ENCODE measurements at regions not wholly inside any gene's neighbourhood (a gene's known extent, or its start where the extent isn't known, plus 50 kb on each side); places are given as distances from the start of the nearest gene placed in this dataset.
A peak's percentile ranks its signal among the peaks of the same experiment; 100 is the strongest.

DNA sequence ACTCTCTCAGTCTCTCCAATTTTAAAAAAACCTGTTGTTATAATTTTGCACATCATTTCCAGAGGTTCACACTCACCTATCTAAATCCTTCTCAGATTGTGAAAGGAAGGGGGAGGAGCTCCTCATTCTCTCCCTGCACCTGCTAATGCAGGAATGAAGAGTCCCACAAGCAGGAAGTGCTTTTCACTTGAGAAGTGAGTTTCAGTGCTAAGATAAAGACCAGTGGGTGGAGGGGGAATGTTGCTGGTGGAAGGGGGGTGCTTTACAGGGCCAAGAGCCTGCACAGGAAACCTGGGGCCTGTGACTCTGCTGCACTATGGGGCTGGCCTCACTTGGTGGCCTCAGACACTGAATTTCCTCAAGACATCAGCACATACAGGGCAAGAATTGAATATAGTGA is 176.4 kb downstream of the PTPN20 start:
- Histone ChIP-seq H3K4me2 (ENCODE audit: low read depth, low read length, poor library complexity, severe bottlenecking) (peak overlapping the region; percentile 46), H3K9ac (ENCODE audit: low read depth, low read length, poor library complexity, severe bottlenecking) (peak overlapping the region; percentile 58)

DNA sequence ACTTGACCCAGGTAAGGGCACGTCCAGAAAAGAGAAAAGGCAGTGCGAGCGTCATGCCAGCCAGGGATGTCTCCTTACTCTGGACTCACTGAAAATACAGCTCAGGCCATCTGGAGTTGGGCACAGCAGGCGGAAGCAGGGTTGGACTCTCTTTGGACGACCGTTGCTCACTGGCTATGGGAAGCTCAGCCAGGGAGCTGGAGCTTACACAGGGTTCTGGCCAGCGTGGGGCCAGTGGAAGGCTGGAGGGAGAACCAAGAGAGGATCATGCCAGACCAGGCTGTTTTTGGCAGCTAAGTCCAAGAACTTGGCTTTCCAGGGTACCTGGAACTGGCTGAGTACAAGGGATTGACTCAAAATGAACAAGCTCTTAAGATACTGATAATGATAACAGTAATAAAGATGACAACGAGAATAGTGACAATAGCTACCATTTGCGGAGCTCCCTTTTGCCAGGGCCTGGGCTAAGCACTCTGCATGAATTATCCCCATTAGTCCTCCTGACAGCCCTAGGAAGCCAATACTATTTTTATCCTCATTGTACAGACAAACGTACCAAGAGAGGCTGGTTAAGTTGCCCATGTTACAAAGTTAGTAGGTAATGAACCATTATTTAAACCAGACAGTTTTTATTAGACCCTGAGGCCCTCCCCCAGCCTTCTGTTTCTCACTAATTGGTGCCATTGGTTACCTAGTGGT is 177.6 kb downstream of the PTPN20 start:
- H3F3A ChIP-seq (ENCODE audit: low read depth): peaks cover 3% of the 10 kb centered on the region; the same call in 1 of the 2 replicates
- no peaks in the 10 kb centered on the region for H3K36me3 ChIP-seq (ENCODE audit: insufficient read depth, low read length)
- no peaks in the 10 kb centered on the region for H3K9me3 ChIP-seq (ENCODE audit: insufficient read depth, low read depth, low read length)
- no peaks in the 10 kb centered on the region for H4K20me1 ChIP-seq (ENCODE audit: insufficient read depth, low read length, poor library complexity, severe bottlenecking)
- no peak overlapping the region for H3K4me3 ChIP-seq (ENCODE audit: low read length, poor library complexity, severe bottlenecking)
- peaks cover 25% of the 10 kb centered on the region for H3K4me1 ChIP-seq (ENCODE audit: insufficient read depth, low read length, poor library complexity, severe bottlenecking)
- TF ChIP-seq EZH2phosphoT487 (IDR thresholded peaks at IDR 0.05; ENCODE audit: borderline replicate concordance): no peak
- H3K27me3 ChIP-seq (ENCODE audit: insufficient read depth, low read length, poor library complexity, severe bottlenecking): no peaks in the 10 kb centered on the region
- no peaks in the 10 kb centered on the region for H3K79me2 ChIP-seq (ENCODE audit: insufficient read depth, low read length)
- peak overlapping the region; percentile 46 for H3K4me2 ChIP-seq (ENCODE audit: low read depth, low read length, poor library complexity, severe bottlenecking)
- peak overlapping the region; percentile 58 for H3K9ac ChIP-seq (ENCODE audit: low read depth, low read length, poor library complexity, severe bottlenecking)
- no peak overlapping the region for H2AFZ ChIP-seq (ENCODE audit: low read length)
- no peaks in the 10 kb centered on the region for H3K9me2 ChIP-seq (replicated peaks; ENCODE audit: low read depth, low read length)

More for the DNA sequence above, 176.4 kb downstream of the PTPN20 start:
- H2AFZ ChIP-seq (ENCODE audit: low read length): peak overlapping the region; percentile 26; the same call in 1 of the 2 replicates
- H3K36me3 ChIP-seq (ENCODE audit: insufficient read depth, low read length): no peaks in the 10 kb centered on the region
- TF ChIP-seq, protein P1, sequence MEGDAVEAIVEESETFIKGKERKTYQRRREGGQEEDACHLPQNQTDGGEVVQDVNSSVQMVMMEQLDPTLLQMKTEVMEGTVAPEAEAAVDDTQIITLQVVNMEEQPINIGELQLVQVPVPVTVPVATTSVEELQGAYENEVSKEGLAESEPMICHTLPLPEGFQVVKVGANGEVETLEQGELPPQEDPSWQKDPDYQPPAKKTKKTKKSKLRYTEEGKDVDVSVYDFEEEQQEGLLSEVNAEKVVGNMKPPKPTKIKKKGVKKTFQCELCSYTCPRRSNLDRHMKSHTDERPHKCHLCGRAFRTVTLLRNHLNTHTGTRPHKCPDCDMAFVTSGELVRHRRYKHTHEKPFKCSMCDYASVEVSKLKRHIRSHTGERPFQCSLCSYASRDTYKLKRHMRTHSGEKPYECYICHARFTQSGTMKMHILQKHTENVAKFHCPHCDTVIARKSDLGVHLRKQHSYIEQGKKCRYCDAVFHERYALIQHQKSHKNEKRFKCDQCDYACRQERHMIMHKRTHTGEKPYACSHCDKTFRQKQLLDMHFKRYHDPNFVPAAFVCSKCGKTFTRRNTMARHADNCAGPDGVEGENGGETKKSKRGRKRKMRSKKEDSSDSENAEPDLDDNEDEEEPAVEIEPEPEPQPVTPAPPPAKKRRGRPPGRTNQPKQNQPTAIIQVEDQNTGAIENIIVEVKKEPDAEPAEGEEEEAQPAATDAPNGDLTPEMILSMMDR (conservative IDR thresholded peaks at IDR 0.05; ENCODE audit: low read length): no peak
- no peak for TF ChIP-seq EZH2phosphoT487 (IDR thresholded peaks at IDR 0.05; ENCODE audit: borderline replicate concordance)
- H3K4me1 ChIP-seq (ENCODE audit: insufficient read depth, low read length, poor library complexity, severe bottlenecking): peaks cover 22% of the 10 kb centered on the region
- no peaks in the 10 kb centered on the region for H3K9me2 ChIP-seq (replicated peaks; ENCODE audit: low read depth, low read length)
- no peaks in the 10 kb centered on the region for H3K27me3 ChIP-seq (ENCODE audit: insufficient read depth, low read length, poor library complexity, severe bottlenecking)
- H3K9me3 ChIP-seq (ENCODE audit: insufficient read depth, low read depth, low read length): no peaks in the 10 kb centered on the region
- H4K20me1 ChIP-seq (ENCODE audit: insufficient read depth, low read length, poor library complexity, severe bottlenecking): no peaks in the 10 kb centered on the region
- H3F3A ChIP-seq (ENCODE audit: low read depth): peaks cover 3% of the 10 kb centered on the region; the same call in 1 of the 2 replicates
- H3K79me2 ChIP-seq (ENCODE audit: insufficient read depth, low read length): no peaks in the 10 kb centered on the region
- no peak overlapping the region for H3K4me3 ChIP-seq (ENCODE audit: low read length, poor library complexity, severe bottlenecking)

DNA sequence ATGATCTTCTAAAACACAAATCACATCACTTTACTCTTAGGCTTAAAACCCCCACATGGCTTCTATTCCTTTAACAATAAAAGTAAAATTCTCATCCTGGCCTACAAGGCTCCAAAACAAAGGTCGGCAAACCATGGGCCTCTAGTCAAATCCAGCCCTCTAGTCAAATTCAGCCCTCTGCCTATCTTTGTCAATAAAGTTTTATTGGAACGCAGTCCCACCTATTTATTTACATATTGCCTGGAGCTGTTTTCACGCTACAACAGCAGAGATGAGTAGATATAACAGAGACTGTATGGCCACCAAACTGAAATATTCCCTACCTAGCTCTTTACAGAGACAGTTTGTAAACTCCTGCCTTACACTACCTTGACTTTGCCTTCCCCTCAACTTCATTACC is 178.8 kb downstream of the PTPN20 start:
- no peaks in the 10 kb centered on the region for H3K27me3 ChIP-seq (ENCODE audit: insufficient read depth, low read length, poor library complexity, severe bottlenecking)
- H3K4me2 ChIP-seq (ENCODE audit: low read depth, low read length, poor library complexity, severe bottlenecking): no peak overlapping the region
- no peak overlapping the region for H3K9ac ChIP-seq (ENCODE audit: low read depth, low read length, poor library complexity, severe bottlenecking)
- no peaks in the 10 kb centered on the region for H3K9me3 ChIP-seq (ENCODE audit: insufficient read depth, low read depth, low read length)
- no peak for TF ChIP-seq EZH2phosphoT487 (IDR thresholded peaks at IDR 0.05; ENCODE audit: borderline replicate concordance)
- TF ChIP-seq, protein P1 (conservative IDR thresholded peaks at IDR 0.05; ENCODE audit: low read length): no peak
- H3K9me2 ChIP-seq (replicated peaks; ENCODE audit: low read depth, low read length): no peaks in the 10 kb centered on the region
- no peak overlapping the region for H3K4me3 ChIP-seq (ENCODE audit: low read length, poor library complexity, severe bottlenecking)
- no peak overlapping the region for H2AFZ ChIP-seq (ENCODE audit: low read length)
- no peaks in the 10 kb centered on the region for H4K20me1 ChIP-seq (ENCODE audit: insufficient read depth, low read length, poor library complexity, severe bottlenecking)
- H3K79me2 ChIP-seq (ENCODE audit: insufficient read depth, low read length): no peaks in the 10 kb centered on the region
- H3F3A ChIP-seq (ENCODE audit: low read depth): peaks cover 3% of the 10 kb centered on the region; the same call in 1 of the 2 replicates
- no peaks in the 10 kb centered on the region for H3K36me3 ChIP-seq (ENCODE audit: insufficient read depth, low read length)
- peaks cover 36% of the 10 kb centered on the region for H3K4me1 ChIP-seq (ENCODE audit: insufficient read depth, low read length, poor library complexity, severe bottlenecking)

Measured in Loucy (cell line).